Natural killer cell (primary cell): ENCODE measurements at regions not wholly inside any gene's neighbourhood (a gene's known extent, or its start where the extent isn't known, plus 50 kb on each side); places are given as distances from the start of the nearest gene placed in this dataset.
"Not testable (repeated sequence)": the region's sequence is repeated elsewhere in the genome, so short reads cannot be mapped to it uniquely, and the experiment has no call there.

Experiments used
- ATAC-seq, 3 donors: fragments of 150-1000 bp in 2 of 3; fragments of 200-7000 bp in 1 of 3; cut with Tn5 transposase; 1 replicate in 1 of 3; 2 replicates in 2 of 3; pipeline ENCODE4 v1.10.0; 2021; ENCODE audit warnings: mild to moderate bottlenecking in 2 of 3, moderate library complexity in 2 of 3
- DNase-seq, 2 donors: peaks; one replicate each; pipeline versions ENCODE4 v3.0.0 to v3.0.0-alpha.2; 2013 to 2021; ENCODE audit warnings: mixed read lengths in 1 of 2
- H3K27ac ChIP-seq: one replicate; pipeline ENCODE4 v1.5.1; 2013; ENCODE audit warnings: mild to moderate bottlenecking, low read length
- H3K27me3 ChIP-seq: one replicate; pipeline ENCODE4 v1.6.1; 2013; ENCODE audit warnings: low read length; ENCODE audit not compliant: control insufficient read depth, insufficient read depth
- H3K36me3 ChIP-seq: one replicate; pipeline ENCODE4 v1.6.1; 2013; ENCODE audit warnings: low read length; ENCODE audit not compliant: control insufficient read depth, insufficient read depth
- H3K4me1 ChIP-seq: one replicate; pipeline ENCODE4 v1.6.1; 2013; ENCODE audit warnings: low read length; ENCODE audit not compliant: control insufficient read depth, insufficient read depth
- H3K4me3 ChIP-seq: one replicate; pipeline ENCODE4 v1.5.1; 2013; ENCODE audit warnings: low read length
- H3K9me3 ChIP-seq: one replicate; pipeline ENCODE4 v1.6.1; 2013; ENCODE audit warnings: low read length; ENCODE audit not compliant: control insufficient read depth, insufficient read depth
- H3K27ac Mint-ChIP-seq, 2 donors: one replicate each; pipeline ENCODE4 v1.8.0; 2022; ENCODE audit warnings: mild to moderate bottlenecking in 2 of 2, mixed read lengths in 2 of 2, moderate library complexity in 1 of 2
- H3K27me3 Mint-ChIP-seq, 2 donors: one replicate each; pipeline ENCODE4 v1.8.0; 2022; ENCODE audit warnings: low read depth in 2 of 2, mixed read lengths in 2 of 2
- H3K36me3 Mint-ChIP-seq: one replicate; pipeline ENCODE4 v1.8.0; 2022; ENCODE audit warnings: mixed read lengths
- H3K4me1 Mint-ChIP-seq, 2 donors: one replicate each; pipeline ENCODE4 v1.8.0; 2022; ENCODE audit warnings: mixed read lengths in 2 of 2
- H3K4me3 Mint-ChIP-seq: one replicate; pipeline ENCODE4 v1.8.0; 2022; ENCODE audit warnings: mild to moderate bottlenecking, moderate library complexity, mixed read lengths
- H3K9me3 Mint-ChIP-seq, 2 donors: one replicate each; pipeline ENCODE4 v1.8.0; 2022; ENCODE audit warnings: mixed read lengths in 2 of 2
- WGBS: methylation state at CpG from one replicate; pipeline ENCODE4 v1.1.7; 2013; ENCODE audit warnings: missing lambda C conversion rate; ENCODE audit not compliant: insufficient coverage; 5-methylcytosine and 5-hydroxymethylcytosine counted together
- intact Hi-C: fragments of 100-400 bp; cut with micrococcal nuclease; formaldehyde crosslinking; loops from one replicate; pipeline ENCODE4 v1.14.2; 2022
- TF ChIP-seq, protein P1 (sequence below): fragments of 200-600 bp; IDR thresholded peaks from one replicate; pipeline ENCODE4 v1.8.0; 2022; ENCODE audit warnings: antibody characterized with exemption

- Histone ChIP-seq H3K36me3 (no peaks in the 10 kb centered on the region), H3K27ac (no peak overlapping the region), H3K4me3 (no peak overlapping the region), H3K27me3 (no peaks in the 10 kb centered on the region), H3K9me3 (no peaks in the 10 kb centered on the region), H3K4me1 (no peaks in the 10 kb centered on the region)
- peak; percentile 77 to 90 for DNase-seq
- TF ChIP-seq, protein P1, sequence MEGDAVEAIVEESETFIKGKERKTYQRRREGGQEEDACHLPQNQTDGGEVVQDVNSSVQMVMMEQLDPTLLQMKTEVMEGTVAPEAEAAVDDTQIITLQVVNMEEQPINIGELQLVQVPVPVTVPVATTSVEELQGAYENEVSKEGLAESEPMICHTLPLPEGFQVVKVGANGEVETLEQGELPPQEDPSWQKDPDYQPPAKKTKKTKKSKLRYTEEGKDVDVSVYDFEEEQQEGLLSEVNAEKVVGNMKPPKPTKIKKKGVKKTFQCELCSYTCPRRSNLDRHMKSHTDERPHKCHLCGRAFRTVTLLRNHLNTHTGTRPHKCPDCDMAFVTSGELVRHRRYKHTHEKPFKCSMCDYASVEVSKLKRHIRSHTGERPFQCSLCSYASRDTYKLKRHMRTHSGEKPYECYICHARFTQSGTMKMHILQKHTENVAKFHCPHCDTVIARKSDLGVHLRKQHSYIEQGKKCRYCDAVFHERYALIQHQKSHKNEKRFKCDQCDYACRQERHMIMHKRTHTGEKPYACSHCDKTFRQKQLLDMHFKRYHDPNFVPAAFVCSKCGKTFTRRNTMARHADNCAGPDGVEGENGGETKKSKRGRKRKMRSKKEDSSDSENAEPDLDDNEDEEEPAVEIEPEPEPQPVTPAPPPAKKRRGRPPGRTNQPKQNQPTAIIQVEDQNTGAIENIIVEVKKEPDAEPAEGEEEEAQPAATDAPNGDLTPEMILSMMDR = peak; percentile 88
- Mint-ChIP-seq H3K27ac (no peak overlapping the region), H3K4me3 (no peak overlapping the region), H3K9me3 (no peaks in the 10 kb centered on the region), H3K27me3 (no peaks in the 10 kb centered on the region), H3K36me3 (no peaks in the 10 kb centered on the region), H3K4me1 (no peaks in the 10 kb centered on the region)
- 58% methylated on average over 21 of the region's 21 CpGs for WGBS
- peak; percentile 73 to 86 (median 79) for ATAC-seq
- intact Hi-C loops = loop anchor here (1.0 to 10.0 kb wide), 5 partner anchors 202 to 1220 kb away; no protein-coding TSS in a partner anchor
Measured at GRCh38 chr12:107607464-107608392, 77.9 kb upstream of the PWP1 start.

DNA sequence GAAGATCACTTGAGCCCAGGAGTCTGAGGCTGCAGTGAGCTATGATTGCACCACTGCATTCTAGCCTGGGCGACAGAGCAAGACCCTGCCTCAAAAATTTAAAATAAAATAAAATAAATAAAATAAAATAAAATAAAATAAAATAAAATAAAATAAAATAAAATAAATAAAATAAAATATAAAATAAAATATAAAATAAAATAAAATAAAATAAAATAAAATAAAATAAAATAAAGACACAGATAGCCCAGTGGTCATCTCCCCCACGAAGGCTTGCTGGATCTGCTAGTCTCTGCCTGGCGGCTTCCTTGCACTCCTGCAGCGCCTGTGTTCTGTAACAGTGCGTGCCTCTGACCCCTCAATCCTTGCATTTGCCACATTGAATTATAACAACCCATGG lies 76.8 kb upstream of the PWP1 start:
- not testable (repeated sequence) for H3K9me3 Mint-ChIP-seq, H3K36me3 ChIP-seq, H3K27ac ChIP-seq, H3K27me3 Mint-ChIP-seq, H3K9me3 ChIP-seq, H3K27ac Mint-ChIP-seq, ATAC-seq, H3K4me1 Mint-ChIP-seq, H3K4me3 Mint-ChIP-seq, DNase-seq, H3K36me3 Mint-ChIP-seq, H3K27me3 ChIP-seq, H3K4me1 ChIP-seq, H3K4me3 ChIP-seq
- WGBS = 97% methylated on average over 4 of the region's 5 CpGs
- intact Hi-C loops = loop anchor here (5.0 to 10.0 kb wide), 2 partner anchors 284 to 1221 kb away; no protein-coding TSS in a partner anchor

GRCh38 chr12:107610021-107610859 lies 75.4 kb upstream of the PWP1 start:
- Histone ChIP-seq H3K4me1 (no peaks in the 10 kb centered on the region), H3K27me3 (no peaks in the 10 kb centered on the region), H3K27ac (no peak overlapping the region), H3K9me3 (no peaks in the 10 kb centered on the region), H3K36me3 (no peaks in the 10 kb centered on the region), H3K4me3 (no peak overlapping the region)
- 88% methylated on average over 16 of the region's 20 CpGs for WGBS
- intact Hi-C loops = no loop called here
- ATAC-seq (no peak), DNase-seq (peak in 1 of 2 donors; percentile 39)
- Mint-ChIP-seq H3K4me3 (no peak overlapping the region), H3K27ac (no peak overlapping the region), H3K27me3 (no peaks in the 10 kb centered on the region), H3K4me1 (no peaks in the 10 kb centered on the region), H3K36me3 (no peaks in the 10 kb centered on the region), H3K9me3 (no peaks in the 10 kb centered on the region)
- TF ChIP-seq, protein P1 = peak; percentile 16

- no peaks in the 10 kb centered on the region for H3K4me1 Mint-ChIP-seq
- no peaks in the 10 kb centered on the region for H3K27me3 Mint-ChIP-seq
- no peaks in the 10 kb centered on the region for H3K36me3 Mint-ChIP-seq
- ATAC-seq (no peak), DNase-seq (no peak)
- H3K27ac Mint-ChIP-seq = no peak overlapping the region
- Histone ChIP-seq H3K4me3 (no peak overlapping the region), H3K9me3 (no peaks in the 10 kb centered on the region), H3K27ac (no peak overlapping the region), H3K4me1 (no peaks in the 10 kb centered on the region), H3K36me3 (no peaks in the 10 kb centered on the region), H3K27me3 (no peaks in the 10 kb centered on the region)
- WGBS = 89% methylated on average over 19 of the region's 19 CpGs
- intact Hi-C loops = no loop called here
- no peak overlapping the region for H3K4me3 Mint-ChIP-seq
- no peaks in the 10 kb centered on the region for H3K9me3 Mint-ChIP-seq
- TF ChIP-seq, protein P1 = no peak
Measured at GRCh38 chr12:107612508-107612907, 73.1 kb upstream of the PWP1 start.
